GM12891 (cell line): ENCODE measurements at regions not wholly inside any gene's neighbourhood (a gene's known extent, or its start where the extent isn't known, plus 50 kb on each side); places are given as distances from the start of the nearest gene placed in this dataset.

Experiments
- DNase-seq: peaks from one replicate; pipeline ENCODE4 v3.0.0; 2011; ENCODE audit warnings: low spot score; ENCODE audit not compliant: insufficient read length
- FAIRE-seq: peaks from 2 replicates; lab custom pipeline; 2011; peaks lifted over from hg19 to GRCh38; lab: Jason Lieb, UNC
- PAX5 ChIP-seq: IDR thresholded peaks from 2 replicates; pipeline ENCODE4 v1.6.1; 2011; ENCODE audit warnings: low read length, moderate library complexity, mild to moderate bottlenecking; ENCODE audit not compliant: insufficient read depth, severe bottlenecking
- POLR2A ChIP-seq: IDR thresholded peaks from 2 replicates; pipeline ENCODE4 v1.6.1; 2011; ENCODE audit warnings: low read depth, low read length, control low read depth
- POLR2AphosphoS5 ChIP-seq: IDR thresholded peaks from 2 replicates; pipeline ENCODE4 v1.6.1; 2011; ENCODE audit warnings: low read depth, low read length, control low read depth
- POU2F2 ChIP-seq: IDR thresholded peaks from 2 replicates; pipeline ENCODE4 v1.6.1; 2011; ENCODE audit warnings: low read depth, mild to moderate bottlenecking, control low read depth, low read length, moderate library complexity
- SPI1 ChIP-seq: IDR thresholded peaks from 2 replicates; pipeline ENCODE4 v1.6.1; 2011; ENCODE audit warnings: low read depth, low read length, control low read depth
- TAF1 ChIP-seq: IDR thresholded peaks from 2 replicates; pipeline ENCODE4 v1.6.1; 2011; ENCODE audit warnings: low read depth, low read length, control low read depth

- DNase-seq (no peak), FAIRE-seq (no peak)
- TF ChIP-seq POLR2A = no peak
- no peak for TF ChIP-seq PAX5
- TF ChIP-seq SPI1 = no peak
- no peak for TF ChIP-seq TAF1
- no peak for TF ChIP-seq POLR2AphosphoS5
- TF ChIP-seq POU2F2 = no peak
Observed at GRCh38 chrX:146448791-146449190, 360.8 kb upstream of the CXorf51B start.

DNA sequence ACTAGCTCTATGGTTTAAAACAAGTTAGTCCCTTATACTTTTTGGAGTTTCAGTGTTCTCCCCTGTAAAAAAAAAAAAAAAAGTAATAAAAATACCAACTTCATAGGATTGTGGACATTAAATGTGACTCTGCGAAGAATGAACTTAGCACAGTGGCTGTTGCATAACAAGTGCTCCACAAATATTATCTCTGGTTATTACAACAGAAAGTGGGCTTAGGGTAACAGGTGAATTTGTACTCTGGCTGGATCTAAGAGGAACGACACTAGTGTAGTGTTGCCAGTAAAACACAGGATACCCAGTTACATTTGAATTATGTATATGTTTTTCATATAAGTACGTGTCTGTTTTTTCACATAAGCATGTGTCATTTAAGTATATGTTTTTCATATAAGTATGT, 360.3 kb upstream of the CXorf51B start:
- no peak for FAIRE-seq
- DNase-seq = no peak
- TF ChIP-seq SPI1 (no peak), POU2F2 (no peak), POLR2AphosphoS5 (no peak), TAF1 (no peak), PAX5 (no peak), POLR2A (no peak)

GRCh38 chrX:146451136-146451535, 358.4 kb upstream of the CXorf51B start:
- TF ChIP-seq TAF1 (no peak), POLR2AphosphoS5 (no peak), POU2F2 (no peak), POLR2A (no peak), SPI1 (no peak), PAX5 (no peak)
- FAIRE-seq (no peak), DNase-seq (no peak)

DNA sequence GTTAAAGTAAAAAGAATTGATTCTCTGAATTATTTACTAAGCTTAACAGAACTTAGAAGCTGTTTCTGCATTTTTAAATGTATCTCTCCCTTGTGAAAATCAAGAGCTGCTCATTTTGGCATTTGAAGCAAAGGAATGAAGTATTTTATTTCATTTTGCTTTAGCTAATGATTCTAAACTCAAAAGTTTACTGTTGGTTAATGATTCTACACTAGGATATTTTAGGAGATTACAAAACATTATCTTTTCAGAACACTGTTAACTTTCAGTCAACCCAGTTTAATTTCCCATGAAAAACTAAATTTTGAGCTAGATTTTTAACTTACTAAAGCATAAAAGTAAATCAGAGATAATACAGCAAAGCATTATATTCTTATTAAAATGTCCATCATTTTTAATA, 355.2 kb upstream of the CXorf51B start:
- DNase-seq (no peak), FAIRE-seq (no peak)
- no peak for TF ChIP-seq POLR2AphosphoS5
- no peak for TF ChIP-seq TAF1
- no peak for TF ChIP-seq PAX5
- no peak for TF ChIP-seq POU2F2
- no peak for TF ChIP-seq POLR2A
- TF ChIP-seq SPI1 = no peak

DNA sequence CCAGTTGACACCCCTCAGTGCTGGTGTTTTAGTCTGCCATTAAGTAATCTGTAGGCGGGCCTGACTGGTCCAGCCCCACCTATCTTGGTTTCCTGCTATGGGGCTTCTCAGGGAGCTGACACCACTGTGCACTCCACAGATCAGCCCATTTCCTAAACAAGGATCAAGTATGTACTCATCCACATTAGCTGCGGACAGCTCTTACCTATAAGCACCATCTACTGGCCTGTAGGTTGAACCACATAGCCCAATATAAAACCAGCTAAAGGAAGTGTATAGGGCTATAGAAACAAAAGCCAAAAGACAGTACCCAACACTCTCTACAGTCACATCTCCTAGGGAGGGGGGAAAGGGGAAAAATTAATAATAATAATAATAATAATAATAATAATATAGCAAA, 353.5 kb upstream of the CXorf51B start:
- FAIRE-seq (no peak), DNase-seq (no peak)
- no peak for TF ChIP-seq POLR2A
- TF ChIP-seq TAF1 = no peak
- no peak for TF ChIP-seq PAX5
- TF ChIP-seq POLR2AphosphoS5 = no peak

GRCh38 chrX:146477341-146477740, 332.2 kb upstream of the CXorf51B start:
- DNase-seq (no peak), FAIRE-seq (peak; percentile 80)
- TF ChIP-seq POU2F2 (no peak), TAF1 (no peak), SPI1 (no peak), PAX5 (no peak), POLR2A (no peak), POLR2AphosphoS5 (no peak)

DNA sequence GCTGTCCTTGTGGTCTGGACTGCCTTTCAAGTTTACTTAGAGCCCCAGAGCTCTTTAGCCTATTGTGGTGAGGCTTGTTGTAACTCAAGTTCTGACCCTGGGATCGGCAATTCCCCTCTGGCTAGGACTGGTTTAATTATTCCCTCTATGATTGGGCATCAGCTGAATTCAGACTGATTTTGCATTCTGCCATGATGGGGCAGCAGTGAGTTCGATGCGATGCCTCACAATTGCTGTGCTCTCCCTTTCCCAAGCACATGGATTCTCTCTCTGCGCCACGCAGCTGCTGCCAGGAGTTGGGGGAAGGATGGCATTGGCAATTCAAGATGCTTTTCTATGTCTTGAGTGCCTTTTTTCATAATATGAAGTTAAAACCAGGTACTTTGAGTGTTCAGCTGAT, 327.8 kb upstream of the CXorf51B start:
- FAIRE-seq (no peak), DNase-seq (no peak)
- no peak for TF ChIP-seq PAX5
- no peak for TF ChIP-seq TAF1
- no peak for TF ChIP-seq POLR2A
- TF ChIP-seq POU2F2 = no peak
- no peak for TF ChIP-seq SPI1
- no peak for TF ChIP-seq POLR2AphosphoS5
